NCI-H146 treated with DMSO at 0.1 percent for 48 hours (cell line): ENCODE measurements at regions not wholly inside any gene's neighbourhood (a gene's known extent, or its start where the extent isn't known, plus 50 kb on each side); places are given as distances from the start of the nearest gene placed in this dataset.
"Not testable (repeated sequence)": the region's sequence is repeated elsewhere in the genome, so short reads cannot be mapped to it uniquely, and the experiment has no call there.

Source experiments
- DNase-seq: peaks from one replicate; lab custom pipeline; 2025; ENCODE audit not compliant: unreplicated experiment; lab: John Stamatoyannopoulos, UW

GRCh38 chr7:19537942-19538401 lies 170.9 kb downstream of the POLR1F start:
- DNase-seq = no peak

DNA sequence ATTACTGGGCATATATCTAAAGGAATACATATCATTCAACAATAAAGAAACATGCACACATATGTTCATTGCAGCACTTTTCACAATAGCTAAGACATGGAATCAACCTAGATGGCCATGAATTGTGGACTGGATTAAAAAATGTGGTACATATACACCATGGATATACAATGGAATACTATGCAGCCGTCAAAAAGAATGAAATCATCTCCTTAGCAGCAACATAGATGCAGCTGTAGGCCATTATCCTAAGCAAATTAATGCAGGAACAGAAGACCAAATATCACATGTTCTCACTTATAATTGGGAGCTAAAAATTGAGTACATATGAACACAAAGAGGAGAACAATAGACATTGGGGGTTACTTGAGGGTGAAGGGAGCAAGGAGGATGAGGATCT lies 175.6 kb downstream of the POLR1F start:
- DNase-seq = no peak

DNA sequence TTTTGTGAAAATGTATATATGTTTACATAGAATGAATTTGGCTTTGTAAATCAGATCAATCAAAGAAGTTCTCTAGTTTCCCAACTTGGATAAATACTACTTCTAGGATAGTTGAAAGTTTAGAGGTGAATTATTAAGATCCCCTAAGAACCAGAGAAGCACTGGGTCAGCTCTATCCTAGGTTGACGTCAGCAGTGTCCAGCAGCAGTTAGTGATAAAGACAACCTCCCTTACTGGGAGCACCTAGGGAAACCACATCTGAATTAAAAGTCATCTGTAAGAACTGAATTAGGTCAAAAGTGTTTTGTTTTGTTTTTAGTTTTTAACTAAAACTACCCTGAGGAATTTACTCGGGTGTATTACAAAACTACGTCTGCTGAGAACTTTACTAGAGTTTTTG lies 178.0 kb downstream of the POLR1F start:
- no peak for DNase-seq

DNA sequence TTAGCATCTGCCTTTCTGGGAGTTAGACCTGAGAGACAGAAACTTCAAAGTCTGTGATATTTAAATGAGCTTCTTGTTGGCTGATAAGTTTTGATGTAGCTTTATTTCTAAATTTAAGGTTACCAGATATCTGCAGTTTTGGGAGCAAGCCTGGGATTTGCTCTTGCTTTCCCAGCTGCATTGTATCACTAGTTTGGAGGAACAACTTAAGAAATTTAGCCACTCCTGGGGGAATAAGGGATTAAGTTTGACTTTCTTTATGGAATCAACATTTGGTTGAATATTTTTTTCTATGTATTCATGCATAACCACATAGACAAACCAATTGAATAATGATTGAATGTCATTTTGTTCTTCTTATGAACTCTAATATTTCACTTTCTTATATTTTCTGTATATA lies 178.6 kb downstream of the POLR1F start:
- no peak for DNase-seq

DNA sequence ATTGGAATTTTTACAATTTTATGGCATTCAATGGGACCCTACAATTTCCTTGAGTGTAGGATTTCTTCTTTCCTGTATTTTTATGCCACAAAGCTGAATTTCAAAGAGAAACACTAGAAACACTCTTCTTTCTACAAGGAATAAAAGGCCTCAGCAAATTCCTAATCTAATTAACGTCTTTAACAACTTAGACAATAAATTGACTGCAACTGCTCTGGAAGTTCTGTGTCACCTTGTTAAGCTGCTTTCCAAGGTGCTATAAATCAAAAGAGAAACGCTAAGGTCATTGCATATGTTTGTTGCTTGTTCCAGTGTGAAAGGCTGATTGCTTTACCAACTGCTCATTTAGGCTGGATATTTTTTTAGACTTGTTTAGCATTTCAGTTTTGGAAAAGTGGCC lies 182.2 kb downstream of the POLR1F start:
- no peak for DNase-seq

- no peak for DNase-seq
These were observed 186.4 kb downstream of the POLR1F start for GRCh38 chr7:19522486-19522885.

DNA sequence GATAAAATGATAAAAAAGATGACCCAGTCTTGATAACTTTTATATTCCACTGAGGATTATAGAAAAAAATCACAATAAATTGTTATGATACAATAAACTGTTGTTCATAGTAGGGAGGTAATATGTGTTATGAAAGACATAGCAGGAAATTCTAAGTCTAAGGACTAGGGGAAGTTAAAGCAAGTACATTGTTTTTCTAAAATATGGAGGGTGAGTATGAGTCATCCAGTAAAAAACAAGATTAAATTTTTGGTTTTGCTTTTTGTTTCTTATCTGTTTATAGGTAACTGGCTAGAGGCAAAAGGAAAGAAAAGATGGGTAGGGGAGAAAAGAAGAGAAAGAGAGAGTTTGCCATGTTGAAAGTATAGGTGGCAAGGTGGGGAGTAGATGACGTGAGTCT lies 188.4 kb downstream of the POLR1F start:
- DNase-seq = no peak

DNA sequence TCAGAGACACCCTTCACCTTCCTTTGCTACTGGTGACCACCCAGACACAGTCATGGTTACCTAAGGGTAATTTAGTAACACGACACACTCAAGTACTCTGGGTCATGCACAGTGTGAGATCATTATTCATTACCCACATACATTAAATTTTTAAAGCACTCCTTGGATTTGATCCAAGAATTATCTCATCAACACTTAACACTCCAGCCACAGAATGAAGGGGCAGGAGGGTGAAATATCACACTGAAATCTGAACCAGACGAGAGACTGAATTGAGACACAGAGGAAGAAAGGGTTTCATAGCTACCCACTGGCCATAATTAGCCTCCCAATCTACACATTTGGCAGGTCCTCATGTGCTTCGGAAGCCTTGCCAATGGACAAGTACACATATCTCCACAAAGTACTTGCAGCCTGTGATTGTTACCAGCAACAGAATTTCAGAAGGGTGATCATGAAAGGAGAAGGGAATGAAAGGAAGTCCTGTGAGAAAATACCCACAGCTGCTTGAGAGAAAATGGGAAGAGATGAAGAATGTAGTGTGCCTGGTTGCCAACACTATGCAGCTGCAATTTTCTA lies 189.3 kb downstream of the POLR1F start:
- peak; percentile 4 for DNase-seq

DNA sequence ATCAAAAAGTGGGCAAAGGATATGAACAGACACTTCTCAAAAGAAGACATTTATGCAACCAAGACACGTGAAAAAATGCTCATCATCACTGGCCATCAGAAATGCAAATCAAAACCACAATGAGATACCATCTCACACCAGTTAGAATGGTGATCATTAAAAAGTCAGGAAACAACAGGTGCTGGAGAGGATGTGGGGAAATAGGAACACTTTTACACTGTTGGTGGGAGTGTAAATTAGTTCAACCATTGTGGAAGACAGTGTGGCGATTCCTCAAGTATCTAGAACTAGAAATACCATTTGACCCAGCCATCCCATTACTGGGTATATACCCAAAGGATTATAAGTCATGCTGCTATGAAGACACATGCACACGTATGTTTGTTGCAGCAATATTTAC lies 191.3 kb downstream of the POLR1F start:
- DNase-seq = not testable (repeated sequence)

DNA sequence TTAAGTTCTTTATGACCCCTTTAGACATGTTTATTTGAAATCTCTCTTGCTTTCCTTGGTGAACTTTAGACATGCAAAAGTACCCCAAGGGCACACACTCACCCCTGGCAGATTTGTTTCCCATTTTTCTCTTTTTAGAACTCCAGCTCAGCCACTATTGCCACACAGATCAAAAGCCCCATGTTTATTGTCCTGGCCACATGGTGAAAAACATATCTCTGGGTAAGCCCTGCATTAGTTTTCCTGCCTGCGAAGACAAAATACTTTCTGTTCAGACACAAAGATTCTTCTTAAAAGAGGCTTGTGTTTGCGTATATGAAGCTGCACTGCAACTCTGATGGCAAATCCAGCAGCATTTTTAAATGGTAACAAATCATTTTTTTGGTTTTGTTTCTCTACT lies 200.0 kb downstream of the POLR1F start:
- no peak for DNase-seq

DNA sequence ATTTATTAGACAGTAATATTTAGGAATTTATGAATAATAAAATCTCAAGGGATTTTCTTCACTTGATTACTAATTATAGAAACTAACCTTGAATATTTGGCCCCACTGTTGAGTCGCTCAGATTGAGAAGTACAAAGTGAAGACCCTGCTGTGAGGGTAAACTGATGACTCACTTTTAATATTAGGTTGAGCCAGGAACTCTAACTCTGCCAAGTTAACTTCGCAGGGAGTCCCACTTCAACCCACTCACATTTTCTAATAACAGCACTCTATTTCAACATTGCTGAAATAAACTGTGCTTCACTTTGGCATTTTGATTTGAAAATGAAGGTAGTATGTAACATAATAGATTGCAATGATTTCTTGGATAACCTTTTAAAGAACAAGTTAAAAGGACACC lies 200.7 kb downstream of the POLR1F start:
- DNase-seq = no peak

GRCh38 chr7:19491821-19492452 lies 216.9 kb downstream of the POLR1F start:
- peak; percentile 14 for DNase-seq

GRCh38 chr7:19491371-19491770 lies 217.5 kb downstream of the POLR1F start:
- no peak for DNase-seq

GRCh38 chr7:19489162-19489820 lies 219.5 kb downstream of the POLR1F start:
- DNase-seq = no peak

DNA sequence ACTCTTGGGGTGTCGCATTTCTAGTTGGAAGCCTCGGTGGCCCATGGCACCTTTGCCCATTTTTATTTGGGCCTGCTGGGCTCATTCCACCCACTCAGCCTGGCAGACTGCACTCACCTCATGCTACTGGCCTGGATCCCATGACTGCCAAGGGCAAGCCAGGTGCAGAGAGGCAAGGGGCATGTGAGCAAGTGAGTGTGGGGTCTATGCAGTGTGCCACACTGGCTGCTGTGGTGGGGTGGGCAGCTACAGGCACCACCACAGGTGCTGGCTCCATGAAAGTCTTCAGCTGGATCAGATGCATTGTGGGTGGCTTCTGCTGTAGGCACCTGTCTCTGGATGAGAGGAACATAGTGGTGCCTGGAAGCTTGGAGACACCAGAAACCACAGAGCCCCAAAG lies 220.8 kb downstream of the POLR1F start:
- DNase-seq = no peak

- DNase-seq = no peak
These were observed 226.2 kb downstream of the POLR1F start for GRCh38 chr7:19482628-19483027.

- DNase-seq = no peak
These were observed 228.5 kb downstream of the POLR1F start for GRCh38 chr7:19480383-19480782.

GRCh38 chr7:19470031-19470430 lies 238.8 kb downstream of the POLR1F start:
- DNase-seq = no peak

GRCh38 chr7:19465861-19466260 lies 243.0 kb downstream of the POLR1F start:
- no peak for DNase-seq

GRCh38 chr7:19464751-19465150 lies 244.1 kb downstream of the POLR1F start:
- no peak for DNase-seq

DNA sequence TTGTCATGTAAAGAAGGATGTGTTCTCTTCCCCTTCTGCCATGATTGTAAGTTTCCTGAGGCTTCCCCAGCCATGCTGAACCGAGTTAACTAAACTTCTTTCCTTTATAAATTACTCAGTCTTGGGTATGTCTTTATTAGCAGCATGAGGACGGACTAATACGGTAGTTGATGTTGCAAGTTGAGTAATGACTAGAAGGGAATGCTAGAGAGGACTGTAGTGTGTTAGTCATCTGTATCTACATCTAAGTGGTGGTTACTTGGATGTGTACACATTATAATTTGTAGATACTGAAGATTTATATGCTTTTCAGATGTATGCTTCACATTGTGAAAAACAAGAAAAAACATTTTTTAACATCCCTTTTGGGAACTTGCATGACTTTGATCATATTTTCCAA lies 244.6 kb downstream of the POLR1F start:
- DNase-seq = no peak

- DNase-seq = no peak
These were observed 245.3 kb downstream of the POLR1F start for GRCh38 chr7:19463581-19463980.

GRCh38 chr7:19455623-19456022 lies 253.2 kb downstream of the POLR1F start:
- no peak for DNase-seq
